ENCODE measurements at regions not wholly inside any gene's neighbourhood (a gene's known extent, or its start where the extent isn't known, plus 50 kb on each side); places are given as distances from the start of the nearest gene placed in this dataset.

DNA sequence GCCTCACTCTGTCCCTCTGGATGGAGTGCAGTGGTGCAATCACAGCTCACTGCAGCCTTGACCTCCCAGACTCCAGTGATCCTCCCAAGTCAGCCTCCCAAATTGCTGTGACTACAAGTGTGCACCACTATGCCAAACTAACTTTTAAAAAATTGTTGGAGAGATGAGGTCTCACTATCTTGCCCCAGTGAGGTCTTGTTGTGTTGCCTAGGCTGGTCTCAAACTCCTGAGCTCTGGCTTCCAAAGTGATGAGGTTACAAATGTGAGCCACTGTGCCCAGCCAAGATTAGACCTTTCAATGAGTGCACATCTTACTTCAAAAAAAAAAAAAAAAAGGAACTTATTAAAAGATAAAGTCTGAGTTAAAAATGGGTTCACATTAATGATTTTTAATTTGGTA is 1838.1 kb upstream of the DEFB115 start:
- no peak overlapping the region for H3K4me3 ChIP-seq (ENCODE audit: low read depth, low read length)
- TF ChIP-seq ZNF785 (tag by site-specific recombination; IDR thresholded peaks at IDR 0.05) (no peak), ZNF132 (tag by site-specific recombination; IDR thresholded peaks at IDR 0.05; ENCODE audit: borderline replicate concordance) (no peak), ZNF76 (tag by site-specific recombination; IDR thresholded peaks at IDR 0.05; ENCODE audit: borderline replicate concordance, low read depth) (no peak), ZNF24 (tag by site-specific recombination; IDR thresholded peaks at IDR 0.05) (no peak), ZBTB20 (tag by site-specific recombination; IDR thresholded peaks at IDR 0.05) (no peak), ZNF366 (tag by site-specific recombination; conservative IDR thresholded peaks at IDR 0.05) (no peak), ZNF214 (tag by site-specific recombination; IDR thresholded peaks at IDR 0.05; ENCODE audit: borderline replicate concordance) (no peak), ZNF221 (tag by site-specific recombination; IDR thresholded peaks at IDR 0.05; ENCODE audit: borderline replicate concordance) (no peak), ZNF560 (tag by site-specific recombination; IDR thresholded peaks at IDR 0.05; ENCODE audit: borderline replicate concordance) (no peak), ZNF768 (tag by site-specific recombination; IDR thresholded peaks at IDR 0.05) (no peak), SALL2 (tag by site-specific recombination; IDR thresholded peaks at IDR 0.05; ENCODE audit: borderline replicate concordance) (no peak), ZNF514 (tag by site-specific recombination; IDR thresholded peaks at IDR 0.05) (no peak), PBX3 (CRISPR knock-in tag; IDR thresholded peaks at IDR 0.05) (no peak)
- TF ChIP-seq, protein P1, sequence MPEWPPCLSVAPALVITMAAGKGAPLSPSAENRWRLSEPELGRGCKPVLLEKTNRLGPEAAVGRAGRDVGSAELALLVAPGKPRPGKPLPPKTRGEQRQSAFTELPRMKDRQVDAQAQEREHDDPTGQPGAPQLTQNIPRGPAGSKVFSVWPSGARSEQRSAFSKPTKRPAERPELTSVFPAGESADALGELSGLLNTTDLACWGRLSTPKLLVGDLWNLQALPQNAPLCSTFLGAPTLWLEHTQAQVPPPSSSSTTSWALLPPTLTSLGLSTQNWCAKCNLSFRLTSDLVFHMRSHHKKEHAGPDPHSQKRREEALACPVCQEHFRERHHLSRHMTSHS (tag by site-specific recombination; IDR thresholded peaks at IDR 0.05) = no peak
- ChIA-PET CTCF (no interaction called here), POLR2A (no interaction called here)
- H3K27ac ChIP-seq (ENCODE audit: extremely low read depth, low read depth, low read length) = no peak overlapping the region
- H3K9me3 ChIP-seq (ENCODE audit: control insufficient read depth, insufficient read depth, low read depth, low read length) = no peaks in the 10 kb centered on the region
- no peaks in the 10 kb centered on the region for H3K4me1 ChIP-seq (ENCODE audit: control insufficient read depth, insufficient read depth, low read length)
- no peaks in the 10 kb centered on the region for H3K36me3 ChIP-seq (ENCODE audit: control insufficient read depth in 2 of 2, insufficient read depth in 1 of 2, low read length in 2 of 2)

GRCh38 chr20:29427201-29428060 is 1830.0 kb upstream of the DEFB115 start:
- no peaks in the 10 kb centered on the region for H3K4me1 ChIP-seq (ENCODE audit: control insufficient read depth, insufficient read depth, low read length)
- no peaks in the 10 kb centered on the region for H3K9me3 ChIP-seq (ENCODE audit: control insufficient read depth, insufficient read depth, low read depth, low read length)
- no peak overlapping the region for H3K4me3 ChIP-seq (ENCODE audit: low read depth, low read length)
- no peak overlapping the region for H3K27ac ChIP-seq (ENCODE audit: extremely low read depth, low read depth, low read length)
- H3K36me3 ChIP-seq (ENCODE audit: control insufficient read depth in 2 of 2, insufficient read depth in 1 of 2, low read length in 2 of 2) = no peaks in the 10 kb centered on the region
- no peak for TF ChIP-seq ZNF16 (tag by site-specific recombination; IDR thresholded peaks at IDR 0.05; ENCODE audit: low read depth)
- no peak for TF ChIP-seq ZNF394 (tag by site-specific recombination; IDR thresholded peaks at IDR 0.05; ENCODE audit: borderline replicate concordance)
- TF ChIP-seq ZNF785 (tag by site-specific recombination; IDR thresholded peaks at IDR 0.05) = no peak
- TF ChIP-seq, protein P2, sequence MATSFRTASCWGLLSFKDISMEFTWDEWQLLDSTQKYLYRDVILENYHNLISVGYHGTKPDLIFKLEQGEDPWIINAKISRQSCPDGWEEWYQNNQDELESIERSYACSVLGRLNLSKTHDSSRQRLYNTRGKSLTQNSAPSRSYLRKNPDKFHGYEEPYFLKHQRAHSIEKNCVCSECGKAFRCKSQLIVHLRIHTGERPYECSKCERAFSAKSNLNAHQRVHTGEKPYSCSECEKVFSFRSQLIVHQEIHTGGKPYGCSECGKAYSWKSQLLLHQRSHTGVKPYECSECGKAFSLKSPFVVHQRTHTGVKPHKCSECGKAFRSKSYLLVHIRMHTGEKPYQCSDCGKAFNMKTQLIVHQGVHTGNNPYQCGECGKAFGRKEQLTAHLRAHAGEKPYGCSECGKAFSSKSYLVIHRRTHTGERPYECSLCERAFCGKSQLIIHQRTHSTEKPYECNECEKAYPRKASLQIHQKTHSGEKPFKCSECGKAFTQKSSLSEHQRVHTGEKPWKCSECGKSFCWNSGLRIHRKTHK (tag by site-specific recombination; IDR thresholded peaks at IDR 0.05) = no peak
- TF ChIP-seq ZFP69B (tag by site-specific recombination; IDR thresholded peaks at IDR 0.05) = no peak
- TF ChIP-seq, protein P1 (tag by site-specific recombination; IDR thresholded peaks at IDR 0.05) = no peak
- TF ChIP-seq, protein P3, sequence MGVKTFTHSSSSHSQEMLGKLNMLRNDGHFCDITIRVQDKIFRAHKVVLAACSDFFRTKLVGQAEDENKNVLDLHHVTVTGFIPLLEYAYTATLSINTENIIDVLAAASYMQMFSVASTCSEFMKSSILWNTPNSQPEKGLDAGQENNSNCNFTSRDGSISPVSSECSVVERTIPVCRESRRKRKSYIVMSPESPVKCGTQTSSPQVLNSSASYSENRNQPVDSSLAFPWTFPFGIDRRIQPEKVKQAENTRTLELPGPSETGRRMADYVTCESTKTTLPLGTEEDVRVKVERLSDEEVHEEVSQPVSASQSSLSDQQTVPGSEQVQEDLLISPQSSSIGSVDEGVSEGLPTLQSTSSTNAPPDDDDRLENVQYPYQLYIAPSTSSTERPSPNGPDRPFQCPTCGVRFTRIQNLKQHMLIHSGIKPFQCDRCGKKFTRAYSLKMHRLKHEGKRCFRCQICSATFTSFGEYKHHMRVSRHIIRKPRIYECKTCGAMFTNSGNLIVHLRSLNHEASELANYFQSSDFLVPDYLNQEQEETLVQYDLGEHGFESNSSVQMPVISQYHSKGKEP (tag by site-specific recombination; IDR thresholded peaks at IDR 0.05) = no peak
- TF ChIP-seq ZNF426 (tag by site-specific recombination; IDR thresholded peaks at IDR 0.05) = no peak
- TF ChIP-seq SP3 (tag by site-specific recombination; IDR thresholded peaks at IDR 0.05) = no peak
- no peak for TF ChIP-seq ZNF404 (tag by site-specific recombination; IDR thresholded peaks at IDR 0.05)
- TF ChIP-seq ZNF664 (tag by site-specific recombination; IDR thresholded peaks at IDR 0.05) = no peak
- no peak for TF ChIP-seq OVOL3 (tag by site-specific recombination; IDR thresholded peaks at IDR 0.05)
- TF ChIP-seq ZNF677 (tag by site-specific recombination; IDR thresholded peaks at IDR 0.05) = no peak
- no peak for TF ChIP-seq ZNF623 (tag by site-specific recombination; IDR thresholded peaks at IDR 0.05)
- TF ChIP-seq KLF8 (tag by site-specific recombination; IDR thresholded peaks at IDR 0.05) = no peak
- TF ChIP-seq, protein P4, sequence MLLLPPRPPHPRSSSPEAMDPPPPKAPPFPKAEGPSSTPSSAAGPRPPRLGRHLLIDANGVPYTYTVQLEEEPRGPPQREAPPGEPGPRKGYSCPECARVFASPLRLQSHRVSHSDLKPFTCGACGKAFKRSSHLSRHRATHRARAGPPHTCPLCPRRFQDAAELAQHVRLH (tag by site-specific recombination; IDR thresholded peaks at IDR 0.05) = no peak
- TF ChIP-seq ZNF24 (tag by site-specific recombination; IDR thresholded peaks at IDR 0.05) = no peak
- ChIA-PET CTCF (no interaction called here), POLR2A (no interaction called here)
